Esophagus squamous epithelium (tissue), 4 donors: ENCODE measurements at regions not wholly inside any gene's neighbourhood (a gene's known extent, or its start where the extent isn't known, plus 50 kb on each side); places are given as distances from the start of the nearest gene placed in this dataset.
"Not testable (repeated sequence)": the region's sequence is repeated elsewhere in the genome, so short reads cannot be mapped to it uniquely, and the experiment has no call there.

Experiments
- CTCF ChIP-seq, 6 experiments: fragments of 450-650 bp in 4 of 6; fragments of 200-600 bp in 2 of 6; sonication (generic) in 2 of 6; IDR thresholded peaks; one replicate each; pipeline ENCODE4 v1.5.1; 2016 to 2019; ENCODE audit warnings: antibody characterized with exemption in 6 of 6, mild to moderate bottlenecking in 4 of 6, moderate library complexity in 4 of 6
- POLR2A ChIP-seq, 4 donors: fragments of 450-650 bp; IDR thresholded peaks; one replicate each; pipeline ENCODE4 v1.6.1; 2017; ENCODE audit warnings: antibody characterized with exemption in 4 of 4, mild to moderate bottlenecking in 4 of 4, moderate library complexity in 3 of 4

DNA sequence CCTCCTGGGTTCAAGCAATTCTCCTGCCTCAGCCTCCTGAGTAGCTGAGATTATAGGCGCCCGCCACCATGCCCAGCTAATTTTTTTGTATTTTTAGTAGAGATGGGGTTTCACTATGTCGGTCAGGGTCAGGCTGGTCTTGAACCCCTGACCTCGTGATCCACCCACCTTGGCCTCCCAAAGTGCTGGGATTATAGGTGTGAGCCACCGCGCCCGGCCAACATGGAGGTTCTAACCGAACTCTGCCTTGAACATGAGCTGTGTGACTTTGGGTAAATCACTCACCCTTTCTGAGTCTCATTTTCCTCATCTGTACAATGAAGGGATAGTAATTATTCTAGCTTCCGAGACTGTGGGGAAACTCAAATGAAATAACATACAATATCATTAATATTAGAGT lies 133.5 kb upstream of the RFLNA start:
- TF ChIP-seq CTCF, POLR2A (IDR thresholded peaks at IDR 0.05): not testable (repeated sequence)
